NCI-H187 treated with DMSO at 0.1 percent for 48 hours (cell line): ENCODE measurements at regions not wholly inside any gene's neighbourhood (a gene's known extent, or its start where the extent isn't known, plus 50 kb on each side); places are given as distances from the start of the nearest gene placed in this dataset.
"Not testable (repeated sequence)": the region's sequence is repeated elsewhere in the genome, so short reads cannot be mapped to it uniquely, and the experiment has no call there.

Experiments
- DNase-seq: peaks from one replicate; lab custom pipeline; 2025; lab: John Stamatoyannopoulos, UW

DNA sequence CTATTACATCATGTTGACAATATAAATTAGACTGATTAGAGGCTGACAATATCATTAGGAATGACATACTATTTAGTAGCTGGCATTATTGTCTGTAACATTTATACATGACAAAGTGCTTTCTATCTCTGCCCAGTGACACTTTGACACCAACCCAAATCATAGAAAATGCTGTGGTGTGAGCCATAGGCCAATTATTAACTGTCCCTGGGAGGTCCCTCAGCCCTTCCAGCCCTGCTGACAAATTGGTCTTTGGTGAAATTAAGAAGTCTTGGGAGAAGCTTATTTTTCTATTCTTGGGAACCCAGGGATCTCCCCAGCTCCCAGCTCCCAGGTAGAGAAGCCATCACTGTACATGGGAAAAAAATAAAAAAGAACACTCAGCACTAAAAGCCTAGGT lies 179.6 kb downstream of the AIPL1 start:
- DNase-seq, result no peak

- no peak for DNase-seq
These were observed 180.9 kb downstream of the AIPL1 start for GRCh38 chr17:6254036-6254435.

DNA sequence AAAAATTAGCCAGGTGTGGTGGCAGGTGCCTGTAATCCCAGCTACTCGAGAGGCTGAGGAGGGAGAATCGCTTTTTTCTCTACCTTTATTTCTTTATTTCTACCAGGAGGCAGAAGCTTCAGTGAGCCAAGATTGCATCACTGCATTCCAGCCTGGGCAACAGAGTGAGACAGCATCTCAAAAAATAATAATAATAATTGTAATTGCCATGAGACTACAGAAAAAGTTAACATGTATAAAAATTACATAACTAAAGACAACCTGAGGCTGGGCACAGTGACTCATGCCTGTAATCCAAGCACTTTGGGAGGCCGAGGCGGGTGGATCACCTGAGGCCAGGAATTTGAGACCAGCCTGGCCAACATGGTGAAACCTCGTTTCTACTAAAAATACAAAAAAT lies 181.5 kb downstream of the WSCD1 start:
- not testable (repeated sequence) for DNase-seq

DNA sequence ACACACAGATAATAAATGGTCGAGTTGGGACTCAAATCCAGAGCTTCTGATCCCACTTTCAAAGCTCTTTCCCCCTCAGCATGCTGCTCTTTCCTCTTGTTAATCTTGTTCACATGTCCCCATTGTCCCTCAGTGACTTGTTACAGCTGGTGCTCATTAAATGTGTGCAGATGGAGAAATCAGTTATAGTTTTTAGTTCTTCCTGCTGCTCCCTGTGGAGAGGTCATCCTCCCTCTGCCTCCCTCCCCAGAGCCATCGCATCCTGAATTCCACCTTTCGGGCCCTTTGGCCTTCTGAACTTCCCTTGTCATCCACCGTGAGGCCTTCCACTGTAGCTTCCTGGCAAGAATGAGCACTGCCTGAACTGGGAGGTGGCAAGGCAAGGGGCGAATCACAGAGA lies 179.6 kb downstream of the WSCD1 start:
- DNase-seq, result no peak

DNA sequence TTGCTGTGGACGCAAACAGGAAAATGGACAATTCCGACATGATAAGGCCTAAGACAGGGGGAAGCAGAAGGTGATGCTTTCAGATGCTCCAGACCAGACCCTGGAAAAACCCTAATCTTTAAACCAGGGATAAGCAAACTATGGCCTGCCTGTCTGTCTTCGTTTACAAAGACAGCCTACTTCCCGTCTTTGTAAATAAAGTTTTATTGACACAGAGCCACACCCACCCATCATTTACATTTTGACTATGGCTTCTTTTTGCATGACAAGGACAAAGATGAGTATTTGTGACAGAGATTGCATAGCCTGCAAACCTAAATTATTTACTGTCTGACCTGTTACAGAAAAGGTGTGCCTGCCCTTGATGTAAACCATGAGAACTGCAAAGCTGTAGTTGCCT lies 177.9 kb downstream of the WSCD1 start:
- no peak for DNase-seq

GRCh38 chr17:6245301-6246177 lies 175.4 kb downstream of the WSCD1 start:
- no peak for DNase-seq

- DNase-seq, result no peak
These were observed 174.6 kb downstream of the WSCD1 start for GRCh38 chr17:6244796-6245195.

DNA sequence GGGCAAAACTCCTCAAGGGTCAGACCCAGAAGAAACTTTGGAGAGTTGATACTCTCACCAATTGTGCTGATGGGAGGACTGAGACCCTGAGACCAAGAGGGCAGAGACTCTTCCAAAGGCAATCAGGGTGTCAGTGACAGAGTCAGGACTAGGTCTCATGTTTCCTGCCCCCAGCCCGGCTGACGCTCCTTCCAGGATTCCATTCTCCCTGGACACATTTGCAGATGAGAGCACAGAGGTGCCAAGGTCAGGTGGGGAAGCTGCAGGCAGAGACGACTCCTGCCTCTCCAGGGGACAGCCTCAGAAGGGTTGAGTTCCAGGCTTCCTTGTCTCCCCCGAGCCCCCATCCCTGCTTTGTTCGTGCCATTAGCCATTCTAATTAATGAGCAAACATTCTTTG lies 174.1 kb downstream of the WSCD1 start:
- DNase-seq, result no peak

DNA sequence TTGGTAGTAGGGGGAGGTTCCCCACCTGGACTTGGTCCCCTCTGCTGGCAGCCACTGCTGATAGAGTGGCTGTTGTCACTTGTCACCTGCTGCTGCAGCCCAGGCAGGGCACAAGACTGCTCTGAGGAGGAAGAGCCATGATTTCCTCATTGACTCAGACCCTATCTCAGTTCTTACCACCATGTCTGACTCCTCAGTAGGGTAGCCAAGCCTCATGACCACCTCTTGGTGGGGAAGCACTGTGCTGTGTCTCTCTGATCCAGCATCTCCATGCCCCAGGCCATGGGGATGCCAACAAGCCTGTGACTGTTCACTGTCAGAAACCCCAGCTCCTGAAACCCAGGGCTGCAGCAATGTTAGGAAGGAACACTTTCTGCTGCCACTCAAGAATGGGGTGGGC lies 173.0 kb downstream of the WSCD1 start:
- DNase-seq, result no peak

GRCh38 chr17:6241996-6242395 lies 171.8 kb downstream of the WSCD1 start:
- DNase-seq, result no peak

DNA sequence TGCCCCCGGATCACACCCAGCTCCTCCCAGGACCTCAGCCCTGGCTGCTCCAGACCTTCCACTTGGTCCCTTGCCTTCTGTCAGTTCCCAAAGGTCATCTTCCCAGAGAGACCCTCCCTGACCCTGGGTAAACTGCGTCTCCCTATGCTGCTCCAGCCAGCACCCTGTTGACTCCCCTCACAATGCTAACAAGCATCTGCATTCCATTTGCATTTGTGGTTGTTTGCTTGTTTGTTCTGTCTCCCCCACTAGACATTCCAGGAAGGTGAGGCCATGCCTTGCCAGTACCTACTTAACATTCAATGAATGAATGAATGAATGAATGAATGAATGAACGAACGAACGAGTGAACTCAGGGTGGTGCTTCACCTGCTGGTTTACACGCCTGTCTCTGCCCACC lies 171.2 kb downstream of the WSCD1 start:
- no peak for DNase-seq

- DNase-seq, result no peak
These were observed 170.4 kb downstream of the WSCD1 start for GRCh38 chr17:6240601-6241000.

DNA sequence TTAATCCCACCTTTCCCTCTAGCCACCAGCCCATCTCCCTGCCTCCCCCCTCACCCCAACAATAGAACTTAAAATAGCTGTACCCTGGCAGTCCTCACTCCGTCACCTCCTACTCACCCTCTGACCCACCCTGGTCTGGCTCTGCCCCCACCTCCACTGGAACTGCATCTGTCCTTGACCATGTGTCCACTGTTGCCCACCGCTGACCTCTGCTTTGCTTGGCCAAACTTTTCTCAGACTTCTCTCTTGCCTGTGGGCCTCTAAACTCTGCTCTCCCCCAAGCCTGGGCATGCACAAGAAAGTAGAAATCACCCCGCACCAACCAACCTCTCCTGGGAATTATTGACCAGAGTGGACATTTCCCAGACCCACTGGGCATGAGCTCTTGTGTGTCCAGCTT lies 169.8 kb downstream of the WSCD1 start:
- no peak for DNase-seq

- no peak for DNase-seq
These were observed 169.1 kb downstream of the WSCD1 start for GRCh38 chr17:6239241-6239798.

DNA sequence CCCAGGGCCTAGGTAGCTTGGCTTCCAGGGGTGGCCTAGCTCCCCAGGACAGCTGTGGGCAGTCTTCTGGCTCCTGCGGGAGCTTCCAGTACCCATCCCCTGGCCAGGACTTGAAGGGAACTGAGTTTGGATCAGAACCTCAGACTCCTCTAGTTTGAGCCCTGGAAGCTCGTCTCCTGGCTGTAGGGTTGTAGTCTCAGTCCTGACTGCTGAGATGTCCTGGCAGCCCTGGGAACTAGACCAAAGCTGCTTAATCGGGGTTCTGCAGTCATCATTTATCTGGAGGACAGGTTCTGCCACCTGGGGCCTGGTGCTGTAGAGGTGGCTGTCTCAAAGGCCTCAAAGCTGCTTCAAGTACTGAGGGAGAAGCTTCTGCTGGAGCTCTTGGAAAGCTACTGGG lies 163.7 kb downstream of the WSCD1 start:
- DNase-seq, result no peak

DNA sequence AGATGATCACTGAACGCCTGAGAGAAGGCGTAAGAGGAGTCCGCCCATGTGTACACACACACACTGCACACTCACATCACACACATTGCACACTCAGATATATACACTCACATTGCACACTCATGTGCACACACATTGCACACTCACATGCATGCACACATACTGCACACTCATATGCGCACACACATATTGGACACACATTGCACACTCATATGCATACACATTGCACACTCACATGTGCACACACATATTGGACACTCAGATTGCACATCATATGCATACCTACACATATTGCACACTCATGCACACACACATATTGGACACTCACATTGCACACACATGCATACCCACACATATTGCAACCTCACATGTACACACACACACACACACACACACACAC lies 163.2 kb downstream of the WSCD1 start:
- DNase-seq, result no peak

GRCh38 chr17:6232732-6233101 lies 162.5 kb downstream of the WSCD1 start:
- no peak for DNase-seq

DNA sequence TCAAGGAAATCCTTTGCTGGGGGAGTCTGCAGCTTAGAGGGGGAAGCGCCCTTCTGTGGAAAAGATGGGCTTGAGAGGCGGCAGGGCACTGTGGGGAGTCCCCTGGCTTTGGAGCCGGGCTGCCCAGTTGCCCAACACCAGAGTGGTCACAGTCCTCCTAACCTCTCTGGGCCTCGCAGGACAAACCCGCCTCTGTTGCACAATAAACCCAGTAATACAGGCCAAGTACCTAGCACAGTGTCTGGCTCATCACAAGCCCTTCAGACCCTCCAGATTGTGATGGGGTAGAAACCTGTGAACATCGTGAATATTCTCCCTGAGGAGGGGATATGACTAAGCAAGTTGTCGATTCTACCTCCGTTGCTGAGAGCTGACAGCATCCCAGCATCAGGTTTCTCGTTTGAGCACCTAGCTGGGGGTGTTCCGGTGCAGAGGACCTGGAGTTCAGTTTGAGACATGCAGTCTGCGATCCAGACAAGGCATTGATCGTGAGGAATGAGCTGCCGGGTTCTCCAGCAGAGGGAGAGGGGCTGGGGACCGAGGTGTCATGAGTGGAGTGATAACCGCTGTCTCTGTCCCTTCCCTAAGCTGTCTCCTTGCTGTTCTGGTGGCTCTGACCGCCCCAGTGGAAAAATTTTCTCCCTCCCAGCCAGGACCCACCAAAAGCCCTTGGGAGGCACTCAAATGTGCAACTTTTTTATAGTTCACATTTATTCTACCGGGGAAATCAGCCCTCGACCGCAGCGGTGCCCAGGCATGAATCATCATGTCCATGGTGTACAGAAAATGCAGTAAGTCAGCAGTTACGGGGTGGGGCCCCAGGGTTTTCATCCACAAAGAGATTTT lies 161.9 kb downstream of the WSCD1 start:
- DNase-seq, result no peak

DNA sequence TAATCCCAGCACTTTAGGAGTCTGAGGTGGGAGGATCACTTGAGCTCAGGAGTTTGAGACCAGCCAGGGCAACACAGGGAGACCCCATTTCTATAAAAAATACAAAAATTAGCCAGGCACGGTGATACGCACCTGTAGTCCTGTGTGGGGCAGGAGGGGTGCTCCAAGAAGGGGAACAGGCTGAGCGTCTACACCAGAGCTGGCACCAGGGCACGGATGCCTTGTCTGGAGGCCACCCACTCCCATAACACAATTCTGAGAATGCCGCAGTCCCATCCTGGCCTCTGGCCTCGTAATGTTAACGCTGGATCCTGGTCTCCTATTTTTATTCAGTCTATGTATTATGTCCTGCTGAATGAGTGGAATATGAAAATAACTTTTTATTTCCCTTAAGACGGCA lies 161.3 kb downstream of the WSCD1 start:
- no peak for DNase-seq

GRCh38 chr17:6218333-6218732 lies 148.2 kb downstream of the WSCD1 start:
- no peak for DNase-seq

DNA sequence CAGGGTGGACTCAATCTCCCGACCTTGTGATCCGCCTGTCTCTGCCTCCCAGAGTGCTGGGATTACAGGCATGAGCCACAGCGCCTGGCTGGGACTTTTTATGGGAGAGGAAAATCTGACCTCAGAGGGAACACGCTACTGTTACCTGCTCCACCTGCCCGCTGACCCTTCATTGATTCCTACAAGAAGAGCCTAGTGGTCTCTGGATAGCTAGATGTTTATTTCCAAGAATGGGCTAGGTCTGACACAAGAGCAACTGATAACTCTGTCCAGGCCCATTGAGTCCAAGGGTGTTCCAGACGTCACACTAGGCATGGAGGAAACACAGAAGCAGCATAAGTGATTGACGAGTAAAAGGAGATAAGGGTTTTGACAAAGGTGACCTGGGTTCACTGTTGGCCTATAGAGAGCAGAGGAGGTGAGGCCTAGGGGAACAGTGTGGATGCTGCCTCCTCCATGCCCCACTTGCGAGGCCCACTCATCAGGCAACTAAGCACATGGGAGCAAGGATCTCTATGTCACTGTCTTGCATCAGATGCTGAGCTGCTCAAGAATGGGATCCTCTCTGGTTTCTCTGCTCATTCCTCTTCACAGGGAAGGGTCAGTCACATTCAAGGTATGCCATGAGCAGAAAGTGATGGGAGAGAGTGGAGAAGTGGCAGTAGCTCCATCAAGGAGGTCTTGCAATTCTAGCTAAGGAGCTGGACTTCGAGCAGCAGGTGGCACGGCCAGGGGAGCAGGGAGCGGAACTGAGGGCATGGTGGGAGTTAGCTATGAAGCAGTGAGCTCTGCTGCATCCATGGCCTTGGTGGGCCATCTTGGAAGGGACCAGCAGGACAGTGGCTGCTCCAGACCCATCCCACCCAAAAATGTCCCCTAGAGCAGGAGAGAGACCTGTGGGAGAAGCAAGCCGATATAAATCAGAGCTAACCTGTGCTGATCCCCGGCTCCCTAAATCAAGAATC lies 145.2 kb downstream of the WSCD1 start:
- DNase-seq, result no peak

- no peak for DNase-seq
These were observed 143.7 kb downstream of the WSCD1 start for GRCh38 chr17:6213859-6214258.
